ENCODE measurements at regions not wholly inside any gene's neighbourhood (a gene's known extent, or its start where the extent isn't known, plus 50 kb on each side); places are given as distances from the start of the nearest gene placed in this dataset.
"Not testable (repeated sequence)": the region's sequence is repeated elsewhere in the genome, so short reads cannot be mapped to it uniquely, and the experiment has no call there.

DNA sequence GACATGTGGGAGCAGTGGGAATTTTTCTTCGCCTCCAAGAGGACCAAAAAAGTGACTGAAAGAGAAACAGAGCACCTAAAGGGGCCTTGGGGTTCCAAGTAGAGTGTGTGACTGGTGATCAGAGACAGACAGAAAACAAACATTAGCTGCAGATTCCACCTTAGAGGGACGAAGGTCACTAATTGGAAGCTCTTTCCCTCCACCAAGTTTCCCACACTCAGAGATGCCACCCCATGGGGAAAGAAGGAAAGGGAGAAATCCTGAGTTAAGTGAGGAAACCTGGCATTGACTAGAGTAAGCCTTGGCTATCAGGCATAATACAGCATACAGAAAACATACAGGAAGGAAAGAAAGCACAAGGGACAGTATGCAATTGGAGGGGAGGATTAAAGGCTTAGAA, 90.9 kb downstream of the HNRNPD start:
- Mint-ChIP-seq H3K9me3 (peaks cover 2% of the 10 kb centered on the region), H3K27ac (no peak overlapping the region), H3K36me3 (ENCODE audit: low read depth) (no peaks in the 10 kb centered on the region), H3K27me3 (no peaks in the 10 kb centered on the region), H3K4me3 (no peak overlapping the region), H3K4me1 (peaks cover 21% of the 10 kb centered on the region)
- intact Hi-C loops (cut with micrococcal nuclease), result loop anchor here (10.0 kb wide), 3 partner anchors 558 to 1202 kb away; partner anchors contain the start of genes ABRAXAS1 and SEC31A
- no peak for DNase-seq
- ChIA-PET POLR2A (interaction anchor here (1.8 to 3.6 kb wide), 2 partner anchors 10 to 146 kb away, joined by 6 to 30 read pairs; partner anchors contain the start of gene HNRNPDL), CTCF (interaction anchor here (1.5 to 4.4 kb wide), 2 partner anchors 78 to 146 kb away, joined by 4 to 24 read pairs; no protein-coding TSS in a partner anchor)
- TF ChIP-seq, protein P1, sequence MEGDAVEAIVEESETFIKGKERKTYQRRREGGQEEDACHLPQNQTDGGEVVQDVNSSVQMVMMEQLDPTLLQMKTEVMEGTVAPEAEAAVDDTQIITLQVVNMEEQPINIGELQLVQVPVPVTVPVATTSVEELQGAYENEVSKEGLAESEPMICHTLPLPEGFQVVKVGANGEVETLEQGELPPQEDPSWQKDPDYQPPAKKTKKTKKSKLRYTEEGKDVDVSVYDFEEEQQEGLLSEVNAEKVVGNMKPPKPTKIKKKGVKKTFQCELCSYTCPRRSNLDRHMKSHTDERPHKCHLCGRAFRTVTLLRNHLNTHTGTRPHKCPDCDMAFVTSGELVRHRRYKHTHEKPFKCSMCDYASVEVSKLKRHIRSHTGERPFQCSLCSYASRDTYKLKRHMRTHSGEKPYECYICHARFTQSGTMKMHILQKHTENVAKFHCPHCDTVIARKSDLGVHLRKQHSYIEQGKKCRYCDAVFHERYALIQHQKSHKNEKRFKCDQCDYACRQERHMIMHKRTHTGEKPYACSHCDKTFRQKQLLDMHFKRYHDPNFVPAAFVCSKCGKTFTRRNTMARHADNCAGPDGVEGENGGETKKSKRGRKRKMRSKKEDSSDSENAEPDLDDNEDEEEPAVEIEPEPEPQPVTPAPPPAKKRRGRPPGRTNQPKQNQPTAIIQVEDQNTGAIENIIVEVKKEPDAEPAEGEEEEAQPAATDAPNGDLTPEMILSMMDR (IDR thresholded peaks at IDR 0.05), result no peak
- ATAC-seq (ENCODE audit: low read depth), result no peak

DNA sequence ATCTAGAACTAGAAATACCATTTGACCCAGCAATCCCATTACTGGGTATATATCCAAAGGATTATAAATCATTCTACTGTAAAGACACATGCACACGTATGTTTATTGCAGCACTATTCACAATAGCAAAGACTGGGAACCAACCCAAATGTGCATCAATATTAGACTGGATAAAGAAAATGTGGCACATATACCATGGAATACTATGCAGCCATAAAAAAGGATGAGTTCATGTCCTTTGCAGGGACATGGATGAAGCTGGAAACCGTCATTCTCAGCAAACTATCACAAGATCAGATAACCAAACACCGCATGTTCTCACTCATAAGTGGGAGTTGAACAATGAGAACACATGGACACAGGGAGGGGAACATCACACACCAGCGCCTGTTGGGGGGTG, 94.2 kb downstream of the HNRNPD start:
- POLR2A ChIA-PET; H3K27ac Mint-ChIP-seq; ATAC-seq (ENCODE audit: low read depth); H3K4me3 Mint-ChIP-seq; H3K9me3 Mint-ChIP-seq; DNase-seq; H3K36me3 Mint-ChIP-seq (ENCODE audit: low read depth); CTCF ChIA-PET; H3K27me3 Mint-ChIP-seq; intact Hi-C loops (cut with micrococcal nuclease): not testable (repeated sequence)
- peaks cover 30% of the 10 kb centered on the region for H3K4me1 Mint-ChIP-seq

GRCh38 chr4:82276332-82276640, 97.5 kb downstream of the HNRNPD start:
- peaks cover 49% of the 10 kb centered on the region for H3K4me1 Mint-ChIP-seq
- DNase-seq, result no peak
- H3K27ac Mint-ChIP-seq, result no peak overlapping the region

GRCh38 chr4:82275431-82276331, 98.1 kb downstream of the HNRNPD start:
- peaks cover 52% of the 10 kb centered on the region for H3K4me1 Mint-ChIP-seq

More at GRCh38 chr4:82276332-82276640, 97.5 kb downstream of the HNRNPD start:
- ATAC-seq (ENCODE audit: low read depth), result no peak
- TF ChIP-seq, protein P1 (IDR thresholded peaks at IDR 0.05), result no peak
- Mint-ChIP-seq H3K4me3 (no peak overlapping the region), H3K36me3 (ENCODE audit: low read depth) (no peaks in the 10 kb centered on the region), H3K9me3 (peaks cover 4% of the 10 kb centered on the region), H3K27me3 (no peaks in the 10 kb centered on the region)
- POLR2A ChIA-PET, result interaction anchor here (3.0 kb wide), 1 partner anchor 8 kb away, joined by 17 read pairs; no protein-coding TSS in a partner anchor
- CTCF ChIA-PET, result interaction anchor here (0.9 to 4.4 kb wide), 3 partner anchors 9 to 84 kb away, joined by 3 to 19 read pairs (median 13); no protein-coding TSS in a partner anchor
- intact Hi-C loops (cut with micrococcal nuclease), result no loop called here

GRCh38 chr4:82274700-82275099, 99.1 kb downstream of the HNRNPD start:
- not testable (repeated sequence) for DNase-seq; H3K27me3 Mint-ChIP-seq; H3K36me3 Mint-ChIP-seq (ENCODE audit: low read depth); H3K9me3 Mint-ChIP-seq
- ChIA-PET CTCF (interaction anchor here (2.8 to 4.4 kb wide), 2 partner anchors 10 to 86 kb away, joined by 13 to 19 read pairs; no protein-coding TSS in a partner anchor), POLR2A (interaction anchor here (1.3 to 3.0 kb wide), 2 partner anchors 10 to 802 kb away, joined by 4 to 17 read pairs; no protein-coding TSS in a partner anchor)
- H3K4me3 Mint-ChIP-seq, result peak overlapping the region; percentile 48
- H3K4me1 Mint-ChIP-seq, result peaks cover 52% of the 10 kb centered on the region
- intact Hi-C loops (cut with micrococcal nuclease), result loop anchor here (1.0 to 5.0 kb wide), 2 partner anchors 86 to 667 kb away; no protein-coding TSS in a partner anchor
- peak overlapping the region; percentile 72 for H3K27ac Mint-ChIP-seq
- ATAC-seq (ENCODE audit: low read depth), result peak; percentile 60

More at GRCh38 chr4:82275431-82276331, 98.1 kb downstream of the HNRNPD start:
- DNase-seq (no peak), ATAC-seq (ENCODE audit: low read depth) (peak; percentile 49)
- POLR2A ChIA-PET, result interaction anchor here (1.3 to 3.0 kb wide), 2 partner anchors 9 to 803 kb away, joined by 4 to 17 read pairs; no protein-coding TSS in a partner anchor
- Mint-ChIP-seq H3K9me3 (peaks cover 4% of the 10 kb centered on the region), H3K27me3 (no peaks in the 10 kb centered on the region), H3K27ac (peak overlapping the region; percentile 72), H3K4me3 (peak overlapping the region; percentile 63), H3K36me3 (ENCODE audit: low read depth) (no peaks in the 10 kb centered on the region)
- TF ChIP-seq, protein P1 (IDR thresholded peaks at IDR 0.05), result no peak
- intact Hi-C loops (cut with micrococcal nuclease), result loop anchor here (1.0 kb wide), 1 partner anchor 85 kb away; no protein-coding TSS in a partner anchor
- CTCF ChIA-PET, result interaction anchor here (2.8 to 4.4 kb wide), 2 partner anchors 10 to 85 kb away, joined by 13 to 19 read pairs; no protein-coding TSS in a partner anchor

DNA sequence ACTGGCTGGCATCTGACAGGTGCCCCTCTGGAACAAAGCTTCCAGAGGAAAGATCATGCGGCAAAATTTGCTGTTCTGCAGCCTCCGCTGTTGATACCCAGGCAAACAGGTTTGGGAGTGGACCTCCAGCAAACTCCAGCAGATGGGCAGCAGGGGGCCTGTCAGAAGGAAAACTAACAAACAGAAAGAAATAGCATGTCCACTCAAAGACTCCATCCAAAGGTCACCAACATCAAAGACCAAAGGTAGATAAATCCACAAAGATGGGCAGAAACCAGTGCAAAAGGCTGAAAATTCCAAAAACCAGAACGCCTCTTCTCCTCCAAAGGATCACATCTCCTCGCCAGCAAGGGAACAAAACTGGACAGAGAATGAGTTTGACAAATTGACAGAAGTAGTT, 101.3 kb downstream of the HNRNPD start:
- not testable (repeated sequence) for H3K27me3 Mint-ChIP-seq; H3K9me3 Mint-ChIP-seq; H3K36me3 Mint-ChIP-seq (ENCODE audit: low read depth); ATAC-seq (ENCODE audit: low read depth); DNase-seq
- Mint-ChIP-seq H3K4me3 (peak overlapping the region; percentile 50), H3K27ac (peak overlapping the region; percentile 80), H3K4me1 (peaks cover 62% of the 10 kb centered on the region)
- ChIA-PET POLR2A (interaction anchor here (0.7 to 3.6 kb wide), 10 partner anchors 10 to 802 kb away, joined by 3 to 40 read pairs (median 4); partner anchors contain the start of genes HNRNPD and RASGEF1B), CTCF (interaction anchor here (2.0 to 3.2 kb wide), 2 partner anchors 12 to 88 kb away, joined by 8 to 20 read pairs; no protein-coding TSS in a partner anchor)
- intact Hi-C loops (cut with micrococcal nuclease), result loop anchor here (1.0 to 5.0 kb wide), 2 partner anchors 13 to 665 kb away; no protein-coding TSS in a partner anchor

- ChIA-PET CTCF (interaction anchor here (1.2 to 3.2 kb wide), 3 partner anchors 13 to 88 kb away, joined by 4 to 20 read pairs (median 8); no protein-coding TSS in a partner anchor), POLR2A (interaction anchor here (0.7 to 3.6 kb wide), 10 partner anchors 10 to 801 kb away, joined by 3 to 40 read pairs (median 4); partner anchors contain the start of genes HNRNPD and RASGEF1B)
- peak overlapping the region; percentile 80 for H3K27ac Mint-ChIP-seq
- not testable (repeated sequence) for H3K9me3 Mint-ChIP-seq; H3K27me3 Mint-ChIP-seq; H3K36me3 Mint-ChIP-seq (ENCODE audit: low read depth)
- ATAC-seq (ENCODE audit: low read depth) (peak; percentile 23), DNase-seq (peak; percentile 45)
- peaks cover 62% of the 10 kb centered on the region for H3K4me1 Mint-ChIP-seq
- peak overlapping the region; percentile 50 for H3K4me3 Mint-ChIP-seq
- intact Hi-C loops (cut with micrococcal nuclease), result loop anchor here (1.0 to 5.0 kb wide), 2 partner anchors 13 to 665 kb away; no protein-coding TSS in a partner anchor
These were observed 101.8 kb downstream of the HNRNPD start for GRCh38 chr4:82271915-82272480.
